ENCODE measurements at regions not wholly inside any gene's neighbourhood (a gene's known extent, or its start where the extent isn't known, plus 50 kb on each side); places are given as distances from the start of the nearest gene placed in this dataset.

- H3K9me3 ChIP-seq (ENCODE audit: control insufficient read depth in 4 of 4, low read length in 3 of 4), result no peaks in the 10 kb centered on the region
- WGBS, result 89% methylated on average over 12 of the region's 12 CpGs
- no peak for DNase-seq (ENCODE audit: low spot score)
- H3K27ac ChIP-seq (ENCODE audit: low read depth in 1 of 2, low read length in 2 of 2), result no peak overlapping the region
- TF ChIP-seq GABPA (IDR thresholded peaks at IDR 0.05 in 1 of 2, conservative IDR thresholded peaks at IDR 0.05 in 1 of 2), result no peak
- no peak for TF ChIP-seq ZBTB33 (IDR thresholded peaks at IDR 0.05)
- no peak for TF ChIP-seq RAD21 (IDR thresholded peaks at IDR 0.05)
- no peak for TF ChIP-seq HNF4A (conservative IDR thresholded peaks at IDR 0.05)
- TF ChIP-seq ATF3 (IDR thresholded peaks at IDR 0.05), result no peak
- no peak for TF ChIP-seq JUND (IDR thresholded peaks at IDR 0.05)
- no peak for TF ChIP-seq YY1 (IDR thresholded peaks at IDR 0.05)
- TF ChIP-seq RXRA (IDR thresholded peaks at IDR 0.05), result no peak
- no peak for TF ChIP-seq REST (IDR thresholded peaks at IDR 0.05)
- TF ChIP-seq FOXA1 (IDR thresholded peaks at IDR 0.05), result no peak
- TF ChIP-seq EGR1 (IDR thresholded peaks at IDR 0.05; ENCODE audit: low read depth in 2 of 2), result no peak
- no peak for TF ChIP-seq CTCF (IDR thresholded peaks at IDR 0.05; ENCODE audit: low read depth, low read length, missing input control)
- no peak for TF ChIP-seq MAX (IDR thresholded peaks at IDR 0.05)
- no peak for TF ChIP-seq FOXA2 (IDR thresholded peaks at IDR 0.05)
- TF ChIP-seq NR2F2 (IDR thresholded peaks at IDR 0.05), result no peak
- no peak for TF ChIP-seq SP1 (IDR thresholded peaks at IDR 0.05)
- no peaks in the 10 kb centered on the region for H3K36me3 ChIP-seq (ENCODE audit: control insufficient read depth in 4 of 4, insufficient read depth in 3 of 4, low read depth in 1 of 4, low read length in 3 of 4)
- no peak overlapping the region for H3K4me3 ChIP-seq (ENCODE audit: low read depth in 1 of 3, low read length in 3 of 3)
- no peak overlapping the region for H3K9ac ChIP-seq (ENCODE audit: low read depth in 1 of 2, low read length in 2 of 2)
- H3K27me3 ChIP-seq (ENCODE audit: control insufficient read depth in 4 of 4, insufficient read depth in 4 of 4, low read length in 3 of 4), result peaks cover 0 to 3% (median 0%) of the 10 kb centered on the region in 4 donors
- H3K4me1 ChIP-seq (ENCODE audit: control insufficient read depth in 4 of 4, insufficient read depth in 4 of 4, low read length in 3 of 4), result no peaks in the 10 kb centered on the region
These were observed 2101.6 kb downstream of the MAT2B start for GRCh38 chr5:165607026-165607425.

- TF ChIP-seq JUND (IDR thresholded peaks at IDR 0.05) (no peak), EGR1 (IDR thresholded peaks at IDR 0.05; ENCODE audit: low read depth in 2 of 2) (no peak), GABPA (IDR thresholded peaks at IDR 0.05 in 1 of 2, conservative IDR thresholded peaks at IDR 0.05 in 1 of 2) (no peak), REST (IDR thresholded peaks at IDR 0.05) (no peak), RAD21 (IDR thresholded peaks at IDR 0.05) (no peak), FOXA2 (IDR thresholded peaks at IDR 0.05) (no peak)
- Histone ChIP-seq H3K4me3 (ENCODE audit: low read depth in 1 of 3, low read length in 3 of 3) (no peak overlapping the region), H3K4me1 (ENCODE audit: control insufficient read depth in 4 of 4, insufficient read depth in 4 of 4, low read length in 3 of 4) (no peaks in the 10 kb centered on the region), H3K9ac (ENCODE audit: low read depth in 1 of 2, low read length in 2 of 2) (no peak overlapping the region), H3K9me3 (ENCODE audit: control insufficient read depth in 4 of 4, low read length in 3 of 4) (no peaks in the 10 kb centered on the region), H3K27ac (ENCODE audit: low read depth in 1 of 2, low read length in 2 of 2) (no peak overlapping the region), H3K36me3 (ENCODE audit: control insufficient read depth in 4 of 4, insufficient read depth in 3 of 4, low read depth in 1 of 4, low read length in 3 of 4) (no peaks in the 10 kb centered on the region), H3K27me3 (ENCODE audit: control insufficient read depth in 4 of 4, insufficient read depth in 4 of 4, low read length in 3 of 4) (peaks cover 0 to 3% (median 0%) of the 10 kb centered on the region in 4 donors)
- 87% methylated on average over 2 of the region's 2 CpGs for WGBS
- no peak for DNase-seq (ENCODE audit: low spot score)
These were observed 2104.5 kb downstream of the MAT2B start for GRCh38 chr5:165609871-165610270.

Measured in liver (tissue), 8 donors.